C4-2B (cell line): ENCODE measurements at regions not wholly inside any gene's neighbourhood (a gene's known extent, or its start where the extent isn't known, plus 50 kb on each side); places are given as distances from the start of the nearest gene placed in this dataset.

ENCODE experiments used
- ZFX ChIP-seq: fragments of 450-650 bp; IDR thresholded peaks from 2 replicates; pipeline ENCODE4 v1.6.1; 2017
- TF ChIP-seq, protein P1 (sequence below): fragments of 450-650 bp; conservative IDR thresholded peaks from 2 replicates; pipeline ENCODE4 v1.5.1; 2017; ENCODE audit warnings: mild to moderate bottlenecking

DNA sequence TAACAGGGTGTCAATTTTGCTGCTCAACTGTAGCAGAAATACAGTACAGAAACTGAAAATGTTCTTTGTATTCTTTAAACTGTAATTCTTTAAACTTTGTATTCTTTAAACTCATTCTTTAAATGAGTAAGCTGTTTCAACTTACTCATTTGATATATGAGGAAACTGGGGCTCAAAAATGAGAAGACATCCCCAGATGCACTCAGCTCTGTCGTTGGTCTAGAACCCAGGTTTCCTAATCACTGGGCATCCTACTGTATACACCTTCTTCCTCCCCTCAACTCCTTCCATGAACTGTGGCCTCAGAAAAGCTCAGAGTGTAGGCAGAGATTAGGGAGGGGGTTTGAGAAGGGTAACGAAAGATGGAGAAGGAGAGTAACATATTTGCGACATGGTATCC lies 136.5 kb upstream of the MAST4 start:
- TF ChIP-seq, protein P1, sequence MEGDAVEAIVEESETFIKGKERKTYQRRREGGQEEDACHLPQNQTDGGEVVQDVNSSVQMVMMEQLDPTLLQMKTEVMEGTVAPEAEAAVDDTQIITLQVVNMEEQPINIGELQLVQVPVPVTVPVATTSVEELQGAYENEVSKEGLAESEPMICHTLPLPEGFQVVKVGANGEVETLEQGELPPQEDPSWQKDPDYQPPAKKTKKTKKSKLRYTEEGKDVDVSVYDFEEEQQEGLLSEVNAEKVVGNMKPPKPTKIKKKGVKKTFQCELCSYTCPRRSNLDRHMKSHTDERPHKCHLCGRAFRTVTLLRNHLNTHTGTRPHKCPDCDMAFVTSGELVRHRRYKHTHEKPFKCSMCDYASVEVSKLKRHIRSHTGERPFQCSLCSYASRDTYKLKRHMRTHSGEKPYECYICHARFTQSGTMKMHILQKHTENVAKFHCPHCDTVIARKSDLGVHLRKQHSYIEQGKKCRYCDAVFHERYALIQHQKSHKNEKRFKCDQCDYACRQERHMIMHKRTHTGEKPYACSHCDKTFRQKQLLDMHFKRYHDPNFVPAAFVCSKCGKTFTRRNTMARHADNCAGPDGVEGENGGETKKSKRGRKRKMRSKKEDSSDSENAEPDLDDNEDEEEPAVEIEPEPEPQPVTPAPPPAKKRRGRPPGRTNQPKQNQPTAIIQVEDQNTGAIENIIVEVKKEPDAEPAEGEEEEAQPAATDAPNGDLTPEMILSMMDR: no peak
- TF ChIP-seq ZFX: no peak
